Activated T-helper 2 cell treated with anti-CD3 and anti-CD28 coated beads, Interferon-gamma antibody, Interleukin-2, Interleukin-4, amounts not matched to agents 10 μg/mL and 5 μg/mL and 100 μg/mL, durations not matched to agents 14 hours and 24 hours and 36 hours (primary cell): ENCODE measurements at regions not wholly inside any gene's neighbourhood (a gene's known extent, or its start where the extent isn't known, plus 50 kb on each side); places are given as distances from the start of the nearest gene placed in this dataset.
"Not testable (repeated sequence)": the region's sequence is repeated elsewhere in the genome, so short reads cannot be mapped to it uniquely, and the experiment has no call there.

Source experiments
- DNase-seq: peaks from one replicate; pipeline ENCODE4 v3.0.0; 2021; ENCODE audit warnings: low spot score
- H3K27ac Mint-ChIP-seq: one replicate; pipeline ENCODE4 v1.8.0; 2021; ENCODE audit warnings: mixed read lengths
- H3K27me3 Mint-ChIP-seq: one replicate; pipeline ENCODE4 v1.8.0; 2021; ENCODE audit warnings: low read depth, mixed read lengths
- H3K36me3 Mint-ChIP-seq: one replicate; pipeline ENCODE4 v1.8.0; 2021; ENCODE audit warnings: low read depth, mixed read lengths
- H3K4me1 Mint-ChIP-seq: one replicate; pipeline ENCODE4 v1.8.0; 2021; ENCODE audit warnings: low read depth, mixed read lengths
- H3K4me3 Mint-ChIP-seq: one replicate; pipeline ENCODE4 v1.8.0; 2021; ENCODE audit warnings: low read depth, mild to moderate bottlenecking, moderate library complexity, mixed read lengths
- H3K9me3 Mint-ChIP-seq: one replicate; pipeline ENCODE4 v1.8.0; 2021; ENCODE audit warnings: mixed read lengths
- intact Hi-C: fragments of 100-400 bp; cut with micrococcal nuclease; formaldehyde crosslinking; loops from one replicate; pipeline ENCODE4 v1.15.1; 2023

- no peak for DNase-seq
Measured at GRCh38 chr15:19899021-19899824, 642.4 kb downstream of the GOLGA6L6 start.

GRCh38 chr15:19888811-19889210, 652.8 kb downstream of the GOLGA6L6 start:
- H3K9me3 Mint-ChIP-seq, result peaks cover 40% of the 10 kb centered on the region
- H3K4me3 Mint-ChIP-seq, DNase-seq, intact Hi-C loops, H3K36me3 Mint-ChIP-seq, H3K27ac Mint-ChIP-seq, H3K27me3 Mint-ChIP-seq, H3K4me1 Mint-ChIP-seq: not testable (repeated sequence)

More at GRCh38 chr15:19899021-19899824, 642.4 kb downstream of the GOLGA6L6 start:
- H3K9me3 Mint-ChIP-seq, result peaks cover 49% of the 10 kb centered on the region
- H3K36me3 Mint-ChIP-seq, result peaks cover 12% of the 10 kb centered on the region
- intact Hi-C loops, result no loop called here
- H3K27me3 Mint-ChIP-seq, result no peaks in the 10 kb centered on the region
- no peaks in the 10 kb centered on the region for H3K4me1 Mint-ChIP-seq
- H3K27ac Mint-ChIP-seq, result no peak overlapping the region
- no peak overlapping the region for H3K4me3 Mint-ChIP-seq

GRCh38 chr15:19844061-19844460, 697.5 kb downstream of the GOLGA6L6 start:
- H3K27me3 Mint-ChIP-seq, intact Hi-C loops, H3K36me3 Mint-ChIP-seq, H3K4me3 Mint-ChIP-seq, H3K27ac Mint-ChIP-seq, H3K4me1 Mint-ChIP-seq, DNase-seq: not testable (repeated sequence)
- H3K9me3 Mint-ChIP-seq, result peaks cover 22% of the 10 kb centered on the region
